Stimulated activated naive CD4-positive, alpha-beta T cell (primary cell): ENCODE measurements at regions not wholly inside any gene's neighbourhood (a gene's known extent, or its start where the extent isn't known, plus 50 kb on each side); places are given as distances from the start of the nearest gene placed in this dataset.

Source experiments
- DNase-seq, 6 experiments: peaks; one replicate each; lab custom pipeline; 2025; lab: John Stamatoyannopoulos, UW

DNA sequence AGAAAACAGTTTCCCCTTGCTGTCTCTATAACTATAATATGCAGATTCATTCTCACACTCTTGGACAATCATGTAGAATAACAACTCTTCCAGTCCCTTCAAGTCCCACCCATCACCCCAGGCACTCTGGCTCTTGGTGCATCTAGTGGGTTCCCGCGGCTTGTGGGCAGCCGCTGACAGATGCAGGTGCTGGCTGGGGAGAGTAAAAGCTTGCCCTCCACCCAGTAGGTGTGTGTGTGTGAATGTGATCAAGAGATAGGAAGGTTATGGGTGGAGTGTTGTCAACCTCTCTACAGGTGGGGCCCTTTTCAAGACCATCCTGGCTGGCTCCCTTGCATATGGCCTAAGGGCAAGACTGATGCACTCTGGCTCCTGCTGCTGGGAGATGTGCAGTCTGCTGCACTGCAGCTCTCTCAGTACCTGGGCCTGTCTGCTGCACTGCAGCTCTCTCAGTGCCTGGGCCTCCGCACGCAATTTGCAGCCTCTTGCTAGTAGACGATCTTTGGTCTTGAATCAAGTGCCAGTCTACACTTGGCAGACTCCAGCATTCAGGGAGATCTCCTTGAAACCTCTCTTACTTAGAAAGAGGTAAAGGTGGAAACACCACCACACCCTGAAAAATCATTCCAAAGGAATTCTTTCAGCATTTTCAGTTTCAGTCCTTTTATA is 189.7 kb upstream of the GDNF start:
- DNase-seq: no peak

DNA sequence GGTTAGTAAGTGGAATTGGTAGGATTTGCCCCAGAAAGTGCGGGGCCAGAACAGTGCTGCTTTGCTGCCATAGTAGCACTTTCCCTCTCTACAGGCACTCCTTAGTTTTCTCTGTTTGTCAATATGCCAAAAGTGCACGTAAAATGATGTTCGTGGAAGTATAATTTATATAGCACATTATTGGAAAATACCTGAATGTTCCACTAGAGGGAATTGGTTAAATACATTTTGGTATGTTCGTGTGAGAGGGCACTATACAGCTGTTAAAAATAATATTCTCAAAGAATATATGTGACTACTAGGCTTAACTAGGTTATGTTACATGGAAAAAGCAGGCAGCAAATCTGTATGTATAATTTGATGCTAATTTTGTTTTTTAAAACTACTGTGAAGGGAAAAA is 184.0 kb upstream of the GDNF start:
- no peak for DNase-seq

DNA sequence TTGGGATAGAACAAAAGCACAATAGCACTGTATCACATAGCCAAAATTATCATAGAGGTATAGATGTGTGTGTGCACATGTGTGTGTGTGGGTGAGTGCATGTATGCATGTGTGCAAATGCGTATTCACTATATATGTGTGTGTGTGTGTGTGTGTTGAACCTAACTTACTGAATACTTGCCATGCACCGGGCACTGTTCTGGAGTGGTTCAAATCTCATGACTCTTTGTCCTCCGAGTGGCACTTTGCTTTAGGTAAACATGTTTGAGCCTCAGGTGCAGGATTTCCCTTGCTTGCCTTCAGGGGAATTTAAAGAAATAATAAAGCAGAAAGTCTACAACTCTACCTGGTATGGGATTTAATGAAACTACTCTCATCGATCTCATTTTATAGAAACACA is 183.5 kb upstream of the GDNF start:
- no peak for DNase-seq

DNA sequence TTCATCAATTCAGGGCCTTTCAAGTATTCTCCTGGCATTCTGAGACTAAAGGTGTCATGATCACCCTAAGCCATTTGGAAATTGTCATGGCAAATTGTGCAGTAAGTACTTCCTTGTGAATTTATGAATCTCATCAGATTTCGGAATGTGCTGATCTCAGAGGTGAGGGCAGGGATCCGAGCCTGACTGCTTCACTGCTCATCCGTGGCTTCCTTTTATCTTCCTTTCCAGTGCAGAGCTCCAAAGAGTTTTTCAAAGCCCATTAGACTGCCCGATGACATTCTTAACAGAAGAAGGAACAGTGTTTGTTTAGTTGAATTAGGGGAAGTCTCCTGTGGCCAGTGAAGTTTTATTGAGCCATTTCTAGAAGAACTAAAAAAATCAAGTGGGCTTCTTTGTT is 182.8 kb upstream of the GDNF start:
- DNase-seq: no peak

GRCh38 chr5:38018016-38018415 is 178.2 kb upstream of the GDNF start:
- DNase-seq: no peak

DNA sequence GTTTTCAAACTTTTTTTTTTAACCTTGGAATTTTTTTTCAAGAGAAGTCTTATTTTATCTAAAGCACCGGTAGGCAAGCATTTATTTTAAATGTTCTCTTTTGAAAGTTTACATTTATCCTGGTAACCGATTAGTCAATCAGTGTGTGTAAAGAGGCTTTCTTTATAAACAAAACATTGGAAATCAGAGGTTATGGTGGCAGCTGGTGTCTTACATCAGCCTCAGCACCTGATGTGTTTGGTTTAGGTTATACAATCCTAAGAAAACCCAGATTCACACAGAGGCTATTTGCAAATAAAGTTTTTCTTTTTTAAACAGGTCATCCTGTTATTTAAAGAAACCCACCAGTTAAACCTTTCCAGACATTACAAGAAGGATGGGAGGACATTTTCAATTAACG is 173.3 kb upstream of the GDNF start:
- no peak for DNase-seq

- DNase-seq: no peak
Measured at GRCh38 chr5:38011668-38012188, 171.9 kb upstream of the GDNF start.

GRCh38 chr5:38009749-38010358 is 170.0 kb upstream of the GDNF start:
- DNase-seq: no peak

DNA sequence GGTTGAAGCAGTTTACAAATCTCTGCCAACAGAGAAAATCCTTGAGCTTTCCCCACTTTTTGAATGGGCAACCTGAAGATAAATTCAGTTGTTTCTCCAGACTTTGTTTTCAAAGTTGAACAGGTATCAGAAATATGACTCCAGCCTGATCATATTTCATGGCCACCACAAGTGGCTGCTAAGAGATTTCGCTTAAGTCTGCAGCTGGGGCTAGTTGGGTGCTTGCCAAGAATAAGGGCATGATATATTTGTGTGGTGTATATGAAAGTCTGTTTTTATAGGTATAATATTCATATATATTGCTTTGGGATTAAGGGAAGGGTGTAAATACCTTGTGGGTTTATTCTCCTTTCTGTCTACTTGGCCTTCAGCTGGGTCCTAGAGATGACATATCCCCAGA is 168.4 kb upstream of the GDNF start:
- DNase-seq: no peak

- DNase-seq: no peak
Measured at GRCh38 chr5:37999593-37999992, 159.8 kb upstream of the GDNF start.

GRCh38 chr5:37996918-37997317 is 157.1 kb upstream of the GDNF start:
- no peak for DNase-seq

DNA sequence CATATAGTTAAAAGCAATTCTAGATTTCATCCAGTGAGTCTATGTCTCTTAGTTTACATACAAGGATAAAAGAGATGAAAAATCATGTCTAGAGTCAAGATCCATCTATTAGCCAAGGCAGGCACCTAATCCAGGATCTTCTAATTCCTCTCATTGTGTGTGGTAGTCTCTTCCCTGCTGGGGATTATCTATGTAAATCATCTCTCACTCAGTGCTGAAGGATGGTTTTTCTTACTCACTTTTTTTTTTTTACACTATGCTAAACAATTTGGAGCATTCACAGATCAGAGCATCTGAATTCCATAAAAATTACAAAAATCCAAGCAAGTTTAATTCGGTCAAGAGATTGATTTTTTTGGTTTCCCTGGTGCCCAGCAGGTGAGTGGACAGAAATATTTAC is 154.9 kb upstream of the GDNF start:
- no peak for DNase-seq

- DNase-seq: no peak
Measured at GRCh38 chr5:37991301-37992299, 151.8 kb upstream of the GDNF start.

GRCh38 chr5:37989884-37990283 is 150.0 kb upstream of the GDNF start:
- no peak for DNase-seq

DNA sequence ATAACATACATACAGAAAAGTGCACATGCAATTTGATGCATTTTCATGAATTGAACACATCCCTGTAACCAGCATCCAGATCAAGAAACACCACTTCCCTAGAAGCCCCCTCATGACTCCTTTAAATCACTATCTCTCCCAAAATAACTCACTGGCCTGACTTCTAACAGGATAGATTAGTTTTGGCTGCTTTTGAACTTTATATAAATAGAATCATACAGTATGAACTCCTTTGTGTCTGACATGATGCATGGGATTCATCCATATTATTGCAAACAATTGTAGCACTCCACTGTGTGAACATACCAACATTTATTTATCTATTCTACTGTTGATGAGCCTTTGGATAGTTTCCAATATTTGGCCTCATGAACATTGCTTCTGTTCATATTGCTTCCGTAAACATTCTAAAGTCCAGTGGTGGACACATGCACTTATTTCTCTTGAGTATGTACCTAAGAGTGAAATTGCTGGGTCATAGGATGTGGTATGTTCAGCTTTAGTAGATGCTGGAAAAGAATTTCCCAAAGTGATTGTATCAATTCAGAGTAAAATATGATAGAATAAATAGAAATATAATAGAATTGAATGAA is 148.7 kb upstream of the GDNF start:
- no peak for DNase-seq

GRCh38 chr5:37984300-37984699 is 144.5 kb upstream of the GDNF start:
- no peak for DNase-seq

DNA sequence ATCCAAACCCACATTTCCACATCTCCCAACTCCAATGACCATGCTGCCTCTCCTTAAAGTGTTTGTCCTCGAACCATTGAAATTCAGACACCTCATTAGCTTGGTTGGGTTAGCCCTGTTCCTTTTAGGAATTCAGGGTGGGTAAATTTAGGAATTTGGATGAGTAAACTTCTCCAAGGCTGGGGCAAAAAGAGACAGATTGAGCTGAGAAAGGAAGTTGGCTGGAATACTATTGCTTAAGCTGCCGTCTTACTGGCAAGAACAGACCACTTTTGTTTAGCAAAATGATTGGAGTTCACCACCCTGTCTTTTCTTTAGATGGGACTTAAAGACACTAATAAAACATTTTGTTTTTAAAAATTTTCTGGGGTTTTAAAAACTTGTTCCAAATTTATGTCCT is 143.6 kb upstream of the GDNF start:
- no peak for DNase-seq

GRCh38 chr5:37979559-37979958 is 139.7 kb upstream of the GDNF start:
- DNase-seq: no peak

- DNase-seq: no peak
Measured at GRCh38 chr5:37975531-37975930, 135.7 kb upstream of the GDNF start.

- no peak for DNase-seq
Measured at GRCh38 chr5:37971483-37972024, 131.7 kb upstream of the GDNF start.

DNA sequence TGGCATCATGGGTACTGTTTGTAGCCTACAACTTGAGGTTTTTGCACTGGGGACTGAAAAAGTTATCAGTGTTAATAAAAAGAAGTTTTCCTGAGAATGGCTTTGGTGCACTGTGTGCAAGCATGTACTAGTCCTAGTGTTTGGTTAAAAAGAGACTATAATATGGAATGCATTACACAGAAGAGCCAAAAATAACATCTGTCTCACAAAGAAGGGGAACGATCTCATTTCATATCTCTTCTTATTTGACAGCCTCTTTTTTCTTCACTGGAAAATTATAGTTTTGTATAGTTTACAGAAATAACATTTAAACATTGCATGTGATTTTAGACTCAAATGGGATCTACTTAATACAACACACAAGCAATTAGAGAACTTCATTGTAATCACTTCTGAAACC is 127.0 kb upstream of the GDNF start:
- DNase-seq: no peak

DNA sequence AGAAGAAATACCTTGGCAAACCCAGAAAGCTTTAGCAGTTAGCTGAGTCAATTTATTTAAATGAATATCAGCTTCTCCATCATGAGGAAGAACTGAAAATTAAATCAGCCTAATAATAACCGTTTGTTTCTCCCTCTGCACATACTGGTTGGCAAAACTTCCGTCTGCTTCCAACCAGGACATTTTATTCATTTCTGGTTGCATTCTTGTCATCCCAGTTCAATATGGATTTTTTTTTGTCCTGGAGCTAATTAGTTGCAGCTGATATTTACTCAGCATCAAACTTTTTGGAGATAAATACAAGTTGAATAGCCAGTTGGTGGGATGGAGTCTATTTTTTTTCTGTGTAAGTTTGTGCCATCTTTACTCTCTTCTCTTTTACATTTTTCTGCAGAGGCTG is 126.5 kb upstream of the GDNF start:
- DNase-seq: no peak
